ENCODE measurements at regions not wholly inside any gene's neighbourhood (a gene's known extent, or its start where the extent isn't known, plus 50 kb on each side); places are given as distances from the start of the nearest gene placed in this dataset.

- no peak for TF ChIP-seq POLR2A (IDR thresholded peaks at IDR 0.05)
- no peak for TF ChIP-seq CTCF (IDR thresholded peaks at IDR 0.05)
These were observed 83.6 kb downstream of the RHOB start for GRCh38 chr2:20530520-20530919.
